K562 (cell line): ENCODE measurements at regions not wholly inside any gene's neighbourhood (a gene's known extent, or its start where the extent isn't known, plus 50 kb on each side); places are given as distances from the start of the nearest gene placed in this dataset.

Experiments used
- ATAC-seq: fragments of 200-7000 bp; cut with Tn5 transposase; 3 replicates; pipeline ENCODE4 v1.9.1; 2020; ENCODE audit warnings: moderate library complexity
- BruUV-seq: library from RNA; stranded (reverse); fragments of 400-500 nt; replicated peaks from 2 replicates; lab custom pipeline; 2021; lab: Mats Ljungman, UMichigan
- CTCF ChIA-PET: fragments of 300-600 bp; formaldehyde crosslinking; extraction: SDS; loops from one replicate; lab custom pipeline; 2021; ENCODE audit warnings: low intra/inter-chr PET ratio; lab: Yijun Ruan, JAX
- POLR2A ChIA-PET: fragments of 300-600, 350-650 bp; sonication (Branson Sonifier 250); formaldehyde crosslinking; extraction: SDS; loops from one replicate; lab custom pipeline; 2021; ENCODE audit warnings: antibody characterized with exemption, inconsistent platforms; lab: Yijun Ruan, JAX
- DNase-seq, 4 experiments: peaks; one replicate each; pipeline versions ENCODE4 v3.0.0 to v3.0.0-alpha.2; 2011 to 2018; ENCODE audit warnings: low spot score in 3 of 4, mixed read lengths in 3 of 4; ENCODE audit errors: extremely low read depth in 1 of 4
- FAIRE-seq: peaks from 2 replicates; lab custom pipeline; 2011; peaks lifted over from hg19 to GRCh38; lab: Jason Lieb, UNC
- H2AFZ ChIP-seq: 2 replicates; pipeline ENCODE4 v1.6.0; 2011; ENCODE audit warnings: low read depth, low read length, control low read depth, inconsistent platforms
- H3K27ac ChIP-seq: fragments of 200-600 bp; 3 replicates; pipeline ENCODE4 v1.8.0; 2011; ENCODE audit warnings: low read depth, mild to moderate bottlenecking, control low read depth, inconsistent platforms, low read length, moderate library complexity, mixed read lengths; ENCODE audit errors: extremely low read depth
- H3K27me3 ChIP-seq, 2 experiments: fragments of 300-600 bp in 1 of 2; 2 replicates in 1 of 2; 3 replicates in 1 of 2; pipeline versions ENCODE4 v1.6.0 to v1.8.0; 2011; ENCODE audit warnings: inconsistent platforms in 2 of 2, low read length in 2 of 2, mild to moderate bottlenecking in 1 of 2, mixed read lengths in 1 of 2, moderate library complexity in 1 of 2; ENCODE audit not compliant: control insufficient read depth in 2 of 2, insufficient read depth in 2 of 2
- H3K36me3 ChIP-seq: fragments of 300-600 bp; 3 replicates; pipeline ENCODE4 v1.8.0; 2011; ENCODE audit warnings: mild to moderate bottlenecking, low read length, inconsistent platforms; ENCODE audit not compliant: control insufficient read depth, insufficient read depth
- H3K4me1 ChIP-seq, 2 experiments: fragments of 200-600 bp in 1 of 2; replicated peaks in 1 of 2; 2 replicates in 1 of 2; 3 replicates in 1 of 2; pipeline versions ENCODE4 v1.5.1 to v1.8.0; 2011; ENCODE audit warnings: inconsistent platforms in 2 of 2, low read length in 2 of 2, mild to moderate bottlenecking in 1 of 2, mixed read lengths in 1 of 2, moderate library complexity in 1 of 2; ENCODE audit not compliant: control insufficient read depth in 2 of 2, insufficient read depth in 2 of 2
- H3K4me2 ChIP-seq: 2 replicates; pipeline ENCODE4 v1.6.1; 2011; ENCODE audit warnings: low read length, control low read depth, inconsistent platforms, mixed read lengths; ENCODE audit not compliant: insufficient read depth
- H3K4me3 ChIP-seq: fragments of 200-600 bp; sonication (generic), shearing (Covaris generic); 2 replicates; pipeline ENCODE4 v1.5.1; 2016; ENCODE audit warnings: control low read depth, inconsistent platforms
- H3K79me2 ChIP-seq: fragments of 200-600 bp; 3 replicates; pipeline ENCODE4 v1.8.0; 2011; ENCODE audit warnings: low read length, inconsistent platforms; ENCODE audit not compliant: control insufficient read depth, insufficient read depth
- H3K9ac ChIP-seq, 2 experiments: 2 replicates each; pipeline versions ENCODE4 v1.6.0 to v1.6.1; 2011; ENCODE audit warnings: low read depth in 2 of 2, low read length in 2 of 2, control low read depth in 1 of 2, inconsistent platforms in 1 of 2, mild to moderate bottlenecking in 1 of 2, mixed read lengths in 1 of 2; ENCODE audit not compliant: insufficient read depth in 1 of 2
- H3K9me1 ChIP-seq: one replicate; pipeline ENCODE4 v1.6.0; 2011; ENCODE audit warnings: inconsistent platforms, mild to moderate bottlenecking, low read length, moderate library complexity; ENCODE audit not compliant: control insufficient read depth, insufficient read depth
- H3K9me3 ChIP-seq: replicated peaks from 2 replicates; pipeline ENCODE4 v1.5.1; 2011; ENCODE audit warnings: low read depth, low read length, inconsistent platforms; ENCODE audit not compliant: control insufficient read depth, insufficient read depth
- H4K20me1 ChIP-seq: replicated peaks from 2 replicates; pipeline ENCODE4 v1.6.1; 2011; ENCODE audit warnings: low read length, inconsistent platforms, mixed read lengths; ENCODE audit not compliant: control insufficient read depth, insufficient read depth
- ATF3 ChIP-seq, 2 experiments: fragments of 450-650 bp in 1 of 2; sonication (generic) in 1 of 2; formaldehyde crosslinking in 1 of 2; IDR thresholded peaks in 1 of 2; conservative IDR thresholded peaks in 1 of 2; 2 replicates each; pipeline versions ENCODE4 v1.6.1 to v1.8.1; 2016 to 2023; ENCODE audit warnings: mild to moderate bottlenecking in 2 of 2, moderate library complexity in 2 of 2, inconsistent platforms in 1 of 2, missing genetic modification reagents in 1 of 2
- BHLHE40 ChIP-seq: IDR thresholded peaks from 2 replicates; pipeline ENCODE4 v1.6.1; 2011; ENCODE audit warnings: low read length, improper control_type of control experiment
- DNMT1 ChIP-seq: fragments of 450-650 bp; IDR thresholded peaks from 2 replicates; pipeline ENCODE4 v1.6.1; 2016; ENCODE audit warnings: antibody characterized with exemption, mild to moderate bottlenecking
- FOSL1 ChIP-seq: fragments of 200-800 bp; sonication (Bioruptor generic); conservative IDR thresholded peaks from 2 replicates; pipeline ENCODE4 v1.6.1; 2016; ENCODE audit warnings: missing genetic modification characterization, missing compliant biosample characterization
- HOMEZ ChIP-seq: fragments of 250-450 bp; sonication (Bioruptor Pico); IDR thresholded peaks from 2 replicates; pipeline ENCODE4 v1.4.0; 2020; ENCODE audit warnings: mild to moderate bottlenecking, moderate library complexity
- JUN ChIP-seq, 2 experiments: sonication (generic) in 1 of 2; formaldehyde crosslinking in 1 of 2; IDR thresholded peaks; 2 replicates each; pipeline versions ENCODE4 v1.6.1 to v1.8.0; 2012 to 2022; ENCODE audit warnings: borderline replicate concordance in 2 of 2, mild to moderate bottlenecking in 2 of 2, improper control_type of control experiment in 1 of 2, low read depth in 1 of 2, low read length in 1 of 2, missing genetic modification reagents in 1 of 2
- PURB ChIP-seq: sonication (generic); formaldehyde crosslinking; IDR thresholded peaks from 2 replicates; pipeline ENCODE4 v1.9.0; 2021; ENCODE audit warnings: low read depth, mild to moderate bottlenecking, missing genetic modification reagents
- WGBS: fragments of 100-300 bp; shearing (Covaris generic); methylation state at CpG from one replicate; pipeline ENCODE4 v1.1.6; 2016; ENCODE audit warnings: low coverage, mixed read lengths; ENCODE audit not compliant: insufficient coverage; ENCODE audit errors: missing lambda C conversion rate; 5-methylcytosine and 5-hydroxymethylcytosine counted together
- in situ Hi-C: fragments of 300-500 bp; cut with MboI; formaldehyde crosslinking; loops from 4 replicates; pipeline ENCODE4 v1.15.0; 2018; ENCODE audit warnings: inconsistent platforms, mixed read lengths
- intact Hi-C: fragments of 100-400 bp; cut with micrococcal nuclease; formaldehyde crosslinking; loops from 2 replicates; pipeline ENCODE4 v1.14.2; 2022

GRCh38 chr1:20426923-20427322, 59.1 kb downstream of the CAMK2N1 start:
- peak overlapping the region in 1 of 2 experiments; percentile 43; a peak in 1 of 4 replicates for H3K9ac ChIP-seq
- no peak overlapping the region for H2AFZ ChIP-seq
- peak; percentile 45; the same call in 1 of the 2 replicates for TF ChIP-seq BHLHE40
- TF ChIP-seq PURB (CRISPR knock-in tag): no peak
- no peak for TF ChIP-seq HOMEZ
- TF ChIP-seq ATF3 (IDR thresholded peaks at IDR 0.05): peak; percentile 33; the same call in 1 of the 2 replicates
- TF ChIP-seq ATF3 (CRISPR knock-in tag; conservative IDR thresholded peaks at IDR 0.05): no peak
- peak; percentile 82 for TF ChIP-seq FOSL1
- TF ChIP-seq DNMT1: no peak
- 0 out of 2 replicates have a peak, but pooled peaks have one; percentile 6 for TF ChIP-seq JUN (IDR thresholded peaks at IDR 0.05; ENCODE audit: borderline replicate concordance, low read depth, low read length)
- TF ChIP-seq JUN (CRISPR knock-in tag; IDR thresholded peaks at IDR 0.05; ENCODE audit: borderline replicate concordance): no peak
- ChIA-PET CTCF (no interaction called here), POLR2A (interaction anchor here (1.1 to 1.2 kb wide), 2 partner anchors 13 to 15 kb away, joined by 3 read pairs; no protein-coding TSS in a partner anchor)
- ATAC-seq (no peak; the same call in 2 of the 3 replicates), FAIRE-seq (no peak), DNase-seq (no peak)
- H3K27me3 ChIP-seq: peaks cover 3 to 36% of the 10 kb centered on the region in 2 experiments; a peak in 4 of 5 replicates
- in situ Hi-C loops: no loop called here
- no peaks in the 10 kb centered on the region for H3K9me1 ChIP-seq
- H3K4me3 ChIP-seq: no peak overlapping the region
- H4K20me1 ChIP-seq: no peaks in the 10 kb centered on the region
- BruUV-seq: no TSS peak
- H3K79me2 ChIP-seq: no peaks in the 10 kb centered on the region
- WGBS: 0% methylated on average over 4 of the region's 4 CpGs
- no peaks in the 10 kb centered on the region for H3K36me3 ChIP-seq
- no peaks in the 10 kb centered on the region for H3K4me1 ChIP-seq
- intact Hi-C loops: no loop called here
- no peak overlapping the region for H3K4me2 ChIP-seq
- no peak overlapping the region for H3K27ac ChIP-seq
- peaks cover 4% of the 10 kb centered on the region for H3K9me3 ChIP-seq
